ENCODE measurements at regions not wholly inside any gene's neighbourhood (a gene's known extent, or its start where the extent isn't known, plus 50 kb on each side); places are given as distances from the start of the nearest gene placed in this dataset.

- TF ChIP-seq CTCF (IDR thresholded peaks at IDR 0.05) (no peak), POLR2AphosphoS5 (IDR thresholded peaks at IDR 0.05; ENCODE audit: low read depth, low read length) (no peak)
Observed at GRCh38 chr3:80116281-80116680, 348.5 kb upstream of the ROBO1 start.

Data from Panc1 (cell line).